PC-3 (cell line): ENCODE measurements at regions not wholly inside any gene's neighbourhood (a gene's known extent, or its start where the extent isn't known, plus 50 kb on each side); places are given as distances from the start of the nearest gene placed in this dataset.

ENCODE experiments used
- ATAC-seq: fragments of 200-7000 bp; cut with Tn5 transposase; 2 replicates; pipeline ENCODE4 v1.9.1; 2020; ENCODE audit warnings: mild to moderate bottlenecking, moderate library complexity
- BruUV-seq: library from RNA; stranded (reverse); fragments of 400-500 nt; replicated peaks from 2 replicates; lab custom pipeline; 2021; lab: Mats Ljungman, UMichigan
- CTCF ChIA-PET: fragments of 300-600 bp; sonication (Branson Sonifier 250); formaldehyde crosslinking; loops from one replicate; lab custom pipeline; 2022; ENCODE audit warnings: antibody characterized with exemption; lab: Charles Lee
- POLR2A ChIA-PET: fragments of 300-600 bp; sonication (Branson Sonifier 250); formaldehyde crosslinking; loops from one replicate; lab custom pipeline; 2022; ENCODE audit warnings: antibody characterized with exemption; ENCODE audit not compliant: unreplicated experiment; lab: Charles Lee
- DNase-seq: peaks from one replicate; pipeline ENCODE4 v3.0.0-alpha.2; 2015
- H2AFZ ChIP-seq: fragments of 300-600 bp; sonication (generic); 2 replicates; pipeline ENCODE4 v1.6.0; 2016; ENCODE audit warnings: antibody characterized with exemption, low read length
- H3F3A ChIP-seq: fragments of 300-600 bp; sonication (generic); one replicate; pipeline ENCODE4 v1.6.0; 2017; ENCODE audit warnings: antibody characterized with exemption, low read length, control low read depth, mild to moderate bottlenecking; ENCODE audit not compliant: unreplicated experiment
- H3K27ac ChIP-seq: fragments of 300-600 bp; sonication (generic); 2 replicates; pipeline ENCODE4 v1.5.1; 2016; ENCODE audit warnings: mild to moderate bottlenecking, low read length
- H3K27me3 ChIP-seq: fragments of 300-600 bp; sonication (generic); 2 replicates; pipeline ENCODE4 v1.6.1; 2016; ENCODE audit warnings: low read length, mixed read lengths
- H3K36me3 ChIP-seq: fragments of 300-600 bp; sonication (generic); 2 replicates; pipeline ENCODE4 v1.6.1; 2016; ENCODE audit warnings: low read depth, mixed run types, low read length, mixed read lengths
- H3K4me1 ChIP-seq: fragments of 300-600 bp; sonication (generic); 2 replicates; pipeline ENCODE4 v1.5.1; 2016; ENCODE audit warnings: low read length; ENCODE audit not compliant: insufficient read depth
- H3K4me2 ChIP-seq: fragments of 300-600 bp; sonication (generic); 2 replicates; pipeline ENCODE4 v1.6.0; 2016; ENCODE audit warnings: low read length
- H3K4me3 ChIP-seq: fragments of 300-600 bp; sonication (generic); 2 replicates; pipeline ENCODE4 v1.5.1; 2016; ENCODE audit warnings: mild to moderate bottlenecking, low read length, mixed read lengths
- H3K79me2 ChIP-seq: fragments of 300-600 bp; sonication (generic); 2 replicates; pipeline ENCODE4 v1.6.1; 2017; ENCODE audit warnings: low read length, mixed read lengths
- H3K9ac ChIP-seq: fragments of 300-600 bp; sonication (generic); 2 replicates; pipeline ENCODE4 v1.6.0; 2016; ENCODE audit warnings: mild to moderate bottlenecking, low read length
- H3K9me2 ChIP-seq: fragments of 300-600 bp; sonication (generic); replicated peaks from 2 replicates; pipeline ENCODE4 v1.6.1; 2016; ENCODE audit warnings: mixed run types, low read length, mixed read lengths
- H3K9me3 ChIP-seq: fragments of 300-600 bp; sonication (generic); 2 replicates; pipeline ENCODE4 v1.6.1; 2016; ENCODE audit warnings: low read length, mixed read lengths
- H4K20me1 ChIP-seq: fragments of 300-600 bp; sonication (generic); 2 replicates; pipeline ENCODE4 v1.6.1; 2016; ENCODE audit warnings: low read length, mixed read lengths
- EZH2 ChIP-seq: fragments of 300-600 bp; sonication (generic); IDR thresholded peaks from one replicate; pipeline ENCODE4 v1.6.1; 2017; ENCODE audit warnings: antibody characterized with exemption, mild to moderate bottlenecking, low read length; ENCODE audit not compliant: unreplicated experiment
- EZH2phosphoT487 ChIP-seq: fragments of 300-600 bp; sonication (generic); IDR thresholded peaks from 2 replicates; pipeline ENCODE4 v1.6.1; 2018; ENCODE audit warnings: mild to moderate bottlenecking, antibody characterized with exemption, low read length, borderline replicate concordance
- intact Hi-C: fragments of 100-400 bp; cut with micrococcal nuclease; formaldehyde crosslinking; loops from 2 replicates; pipeline ENCODE4 v1.9.0; 2023
- TF ChIP-seq, protein P1 (sequence below): fragments of 300-600 bp; sonication (generic); conservative IDR thresholded peaks from 2 replicates; pipeline ENCODE4 v1.5.1; 2017; ENCODE audit warnings: antibody characterized with exemption, low read depth, mild to moderate bottlenecking, low read length

DNA sequence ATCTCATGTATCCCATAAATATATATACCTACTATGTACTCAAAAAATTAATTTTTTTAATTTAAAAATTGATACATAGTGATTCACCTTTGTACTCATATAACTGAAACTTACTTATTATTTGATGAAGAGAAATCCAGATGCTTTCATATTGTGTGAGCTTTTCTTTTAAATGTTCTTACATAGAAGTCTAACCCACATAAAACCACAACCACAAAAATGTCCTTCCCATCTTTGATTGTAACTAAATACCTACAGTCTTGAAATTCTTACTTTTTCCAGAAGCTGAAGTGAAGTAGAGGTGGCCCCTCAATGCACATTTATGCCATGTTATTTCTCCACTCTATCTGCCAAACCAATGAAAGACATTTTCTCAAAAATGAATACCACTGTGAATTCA, 117.9 kb upstream of the COL5A2 start:
- H3K4me2 ChIP-seq, result no peak overlapping the region
- BruUV-seq, result no TSS peak
- no peaks in the 10 kb centered on the region for H3K4me1 ChIP-seq
- H3K27ac ChIP-seq, result no peak overlapping the region
- intact Hi-C loops, result no loop called here
- H3K9me3 ChIP-seq, result no peaks in the 10 kb centered on the region
- H4K20me1 ChIP-seq, result no peaks in the 10 kb centered on the region
- no peaks in the 10 kb centered on the region for H3K9me2 ChIP-seq
- ChIA-PET POLR2A (no interaction called here), CTCF (no interaction called here)
- no peak overlapping the region for H2AFZ ChIP-seq
- TF ChIP-seq, protein P1, sequence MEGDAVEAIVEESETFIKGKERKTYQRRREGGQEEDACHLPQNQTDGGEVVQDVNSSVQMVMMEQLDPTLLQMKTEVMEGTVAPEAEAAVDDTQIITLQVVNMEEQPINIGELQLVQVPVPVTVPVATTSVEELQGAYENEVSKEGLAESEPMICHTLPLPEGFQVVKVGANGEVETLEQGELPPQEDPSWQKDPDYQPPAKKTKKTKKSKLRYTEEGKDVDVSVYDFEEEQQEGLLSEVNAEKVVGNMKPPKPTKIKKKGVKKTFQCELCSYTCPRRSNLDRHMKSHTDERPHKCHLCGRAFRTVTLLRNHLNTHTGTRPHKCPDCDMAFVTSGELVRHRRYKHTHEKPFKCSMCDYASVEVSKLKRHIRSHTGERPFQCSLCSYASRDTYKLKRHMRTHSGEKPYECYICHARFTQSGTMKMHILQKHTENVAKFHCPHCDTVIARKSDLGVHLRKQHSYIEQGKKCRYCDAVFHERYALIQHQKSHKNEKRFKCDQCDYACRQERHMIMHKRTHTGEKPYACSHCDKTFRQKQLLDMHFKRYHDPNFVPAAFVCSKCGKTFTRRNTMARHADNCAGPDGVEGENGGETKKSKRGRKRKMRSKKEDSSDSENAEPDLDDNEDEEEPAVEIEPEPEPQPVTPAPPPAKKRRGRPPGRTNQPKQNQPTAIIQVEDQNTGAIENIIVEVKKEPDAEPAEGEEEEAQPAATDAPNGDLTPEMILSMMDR, result no peak
- no peak for TF ChIP-seq EZH2
- no peak for TF ChIP-seq EZH2phosphoT487
- H3K36me3 ChIP-seq, result no peaks in the 10 kb centered on the region
- H3K27me3 ChIP-seq, result no peaks in the 10 kb centered on the region
- ATAC-seq (no peak), DNase-seq (no peak)
- no peak overlapping the region for H3K4me3 ChIP-seq
- H3K9ac ChIP-seq, result no peak overlapping the region
- no peaks in the 10 kb centered on the region for H3K79me2 ChIP-seq
- no peaks in the 10 kb centered on the region for H3F3A ChIP-seq

DNA sequence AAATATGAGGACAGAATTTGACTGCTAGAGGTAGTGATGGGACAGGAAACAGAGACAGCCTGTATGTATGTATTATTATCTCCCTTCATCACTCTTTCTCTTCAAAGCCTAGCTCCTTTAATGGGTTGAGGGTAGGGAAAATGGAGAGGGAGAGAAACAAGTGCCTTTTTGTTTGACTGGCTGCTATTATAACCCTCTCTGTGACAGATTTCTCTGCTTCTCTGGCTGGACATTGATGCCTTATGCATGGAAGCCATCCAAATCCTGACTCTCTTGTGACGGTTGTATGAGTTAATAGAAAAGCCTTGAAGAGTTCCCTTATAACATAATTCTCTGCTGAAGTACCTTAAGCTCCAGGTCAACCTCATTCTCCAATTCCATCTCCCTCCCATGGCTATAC, 118.5 kb upstream of the COL5A2 start:
- Histone ChIP-seq H3K27me3 (no peaks in the 10 kb centered on the region), H3K9me2 (no peaks in the 10 kb centered on the region), H4K20me1 (no peaks in the 10 kb centered on the region), H3K9ac (no peak overlapping the region), H3K4me2 (no peak overlapping the region), H3K4me3 (no peak overlapping the region), H3K27ac (no peak overlapping the region), H3K4me1 (no peaks in the 10 kb centered on the region), H2AFZ (no peak overlapping the region), H3K9me3 (no peaks in the 10 kb centered on the region), H3F3A (no peaks in the 10 kb centered on the region), H3K79me2 (no peaks in the 10 kb centered on the region), H3K36me3 (no peaks in the 10 kb centered on the region)
- no peak for TF ChIP-seq EZH2phosphoT487
- TF ChIP-seq, protein P1, result no peak
- BruUV-seq, result no TSS peak
- intact Hi-C loops, result no loop called here
- CTCF ChIA-PET, result no interaction called here
- ATAC-seq, result no peak
- POLR2A ChIA-PET, result no interaction called here
- DNase-seq, result no peak

DNA sequence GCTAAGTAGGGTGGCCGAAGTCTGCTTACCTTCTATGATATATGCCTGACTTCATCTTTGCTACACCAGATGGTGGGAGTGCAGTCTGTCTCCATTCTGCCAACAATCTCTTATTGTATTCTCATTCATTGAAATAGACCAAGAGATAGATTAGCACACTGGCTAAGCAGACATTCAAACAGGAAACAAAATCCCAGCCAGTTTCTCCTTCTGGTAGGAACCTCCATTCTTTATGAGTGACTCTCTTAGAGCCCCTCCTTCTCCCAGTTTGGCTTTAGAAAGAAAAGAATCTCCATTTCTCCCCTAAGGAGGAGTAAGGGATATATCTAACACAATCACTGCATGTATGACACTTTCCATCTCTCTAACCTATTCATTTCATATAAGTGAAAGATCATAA, 118.9 kb upstream of the COL5A2 start:
- CTCF ChIA-PET, result no interaction called here

More for the DNA sequence above, 118.9 kb upstream of the COL5A2 start:
- Histone ChIP-seq H3K36me3 (no peaks in the 10 kb centered on the region), H3K9me3 (no peaks in the 10 kb centered on the region), H3F3A (no peaks in the 10 kb centered on the region), H3K4me3 (no peak overlapping the region), H3K9ac (no peak overlapping the region), H3K4me1 (no peaks in the 10 kb centered on the region), H3K27ac (no peak overlapping the region), H3K79me2 (no peaks in the 10 kb centered on the region), H3K27me3 (no peaks in the 10 kb centered on the region), H4K20me1 (no peaks in the 10 kb centered on the region), H2AFZ (no peak overlapping the region), H3K9me2 (no peaks in the 10 kb centered on the region), H3K4me2 (no peak overlapping the region)
- no peak for DNase-seq
- POLR2A ChIA-PET, result interaction anchor here (0.6 kb wide), 1 partner anchor 12 kb away, joined by 4 read pairs; no protein-coding TSS in a partner anchor
- BruUV-seq, result no TSS peak
- intact Hi-C loops, result no loop called here
- ATAC-seq, result no peak
- TF ChIP-seq, protein P1, result no peak
- TF ChIP-seq EZH2, result no peak
